ENCODE measurements at regions not wholly inside any gene's neighbourhood (a gene's known extent, or its start where the extent isn't known, plus 50 kb on each side); places are given as distances from the start of the nearest gene placed in this dataset.
"Not testable (repeated sequence)": the region's sequence is repeated elsewhere in the genome, so short reads cannot be mapped to it uniquely, and the experiment has no call there.

DNA sequence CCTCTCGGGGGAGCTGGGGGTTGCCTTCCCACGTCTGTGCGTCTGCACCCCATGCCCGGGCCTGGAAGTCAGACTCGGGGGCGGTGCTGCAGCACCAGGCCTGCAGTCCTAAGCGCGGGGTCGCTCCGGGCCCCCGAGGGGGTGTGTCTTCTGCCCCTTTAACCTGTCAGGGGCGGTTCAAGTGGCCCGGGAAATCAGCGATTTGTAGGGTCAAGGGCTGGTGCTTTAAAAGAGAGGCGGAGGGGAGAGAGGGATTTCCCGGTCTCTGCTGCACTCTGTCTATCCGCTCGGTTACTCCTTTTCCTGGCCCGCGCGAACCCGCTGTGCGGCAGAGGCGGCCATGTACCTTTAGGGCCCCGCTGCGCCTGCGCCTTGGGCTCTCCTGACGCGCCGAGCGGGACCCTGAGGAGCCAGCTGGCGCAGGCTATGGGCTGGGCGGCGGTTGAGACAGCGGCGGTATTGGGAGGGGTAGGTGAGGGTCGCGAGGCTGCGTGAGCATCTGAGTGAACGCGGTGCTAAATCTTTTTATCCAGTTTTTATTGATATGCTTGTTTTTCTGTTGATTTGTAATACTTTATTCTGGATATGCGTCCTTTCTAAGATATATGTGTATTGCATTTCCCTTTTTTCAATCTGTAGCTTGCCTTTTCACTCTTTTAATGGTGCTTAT is 243.5 kb upstream of the NOTCH2NLA start:
- intact Hi-C loops (cut with micrococcal nuclease); H3K79me2 ChIP-seq (ENCODE audit: low read length); H3K36me3 ChIP-seq (ENCODE audit: low read depth, low read length); H3F3A ChIP-seq (ENCODE audit: low read length, unreplicated experiment); BruUV-seq (replicated peaks); H3K9me2 ChIP-seq (replicated peaks; ENCODE audit: low read length); H3K27me3 ChIP-seq (ENCODE audit: low read length); H4K20me1 ChIP-seq (ENCODE audit: low read length); H3K4me1 ChIP-seq (ENCODE audit: insufficient read depth, low read length); CTCF ChIA-PET; H3K27ac ChIP-seq (ENCODE audit: low read length); POLR2A ChIA-PET (ENCODE audit: unreplicated experiment); H3K9me3 ChIP-seq (ENCODE audit: low read length): not testable (repeated sequence)
- Histone ChIP-seq H2AFZ (ENCODE audit: low read length) (peak overlapping the region; percentile 97), H3K4me3 (ENCODE audit: low read length) (peak overlapping the region; percentile 67), H3K4me2 (ENCODE audit: low read length) (peak overlapping the region; percentile 87), H3K9ac (ENCODE audit: low read length) (peak overlapping the region; percentile 48; the same call in 1 of the 2 replicates)
- peak; percentile 100 for ATAC-seq
- peak; percentile 63 for DNase-seq

GRCh38 chr1:146459939-146460338 is 231.1 kb upstream of the NOTCH2NLA start:
- H3K79me2 ChIP-seq (ENCODE audit: low read length); intact Hi-C loops (cut with micrococcal nuclease); CTCF ChIA-PET: not testable (repeated sequence)

DNA sequence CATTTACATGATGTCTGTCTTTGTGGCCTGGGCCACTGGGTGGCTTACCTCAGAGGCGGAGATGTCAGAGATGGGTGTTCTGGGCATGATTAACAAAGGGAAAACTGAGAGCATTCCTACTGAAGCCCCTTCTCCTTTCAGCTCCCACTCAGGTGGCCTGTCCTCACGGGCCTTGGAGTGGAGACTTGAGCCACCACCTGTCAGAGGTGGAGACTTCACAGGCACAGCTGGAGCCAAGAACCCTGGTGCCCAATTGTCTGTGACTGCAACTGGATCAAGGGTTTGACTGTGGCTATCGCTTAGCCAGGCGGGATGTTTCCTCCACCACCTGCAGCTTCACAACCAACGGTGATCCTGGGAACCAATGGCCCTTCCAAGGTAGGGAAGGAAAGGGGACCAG is 230.5 kb upstream of the NOTCH2NLA start:
- intact Hi-C loops (cut with micrococcal nuclease); POLR2A ChIA-PET (ENCODE audit: unreplicated experiment); H3K9me3 ChIP-seq (ENCODE audit: low read length); H3K4me1 ChIP-seq (ENCODE audit: insufficient read depth, low read length); H3K27me3 ChIP-seq (ENCODE audit: low read length); CTCF ChIA-PET; H3K27ac ChIP-seq (ENCODE audit: low read length); DNase-seq; H4K20me1 ChIP-seq (ENCODE audit: low read length); H3F3A ChIP-seq (ENCODE audit: low read length, unreplicated experiment); H3K9me2 ChIP-seq (replicated peaks; ENCODE audit: low read length); H3K36me3 ChIP-seq (ENCODE audit: low read depth, low read length); H3K79me2 ChIP-seq (ENCODE audit: low read length); H3K4me3 ChIP-seq (ENCODE audit: low read length); H3K9ac ChIP-seq (ENCODE audit: low read length); H3K4me2 ChIP-seq (ENCODE audit: low read length); BruUV-seq (replicated peaks); H2AFZ ChIP-seq (ENCODE audit: low read length); ATAC-seq: not testable (repeated sequence)

More at GRCh38 chr1:146459939-146460338, 231.1 kb upstream of the NOTCH2NLA start:
- POLR2A ChIA-PET (ENCODE audit: unreplicated experiment); H3K9ac ChIP-seq (ENCODE audit: low read length); DNase-seq; H3K4me2 ChIP-seq (ENCODE audit: low read length); H3K4me1 ChIP-seq (ENCODE audit: insufficient read depth, low read length); H3K9me3 ChIP-seq (ENCODE audit: low read length); H3F3A ChIP-seq (ENCODE audit: low read length, unreplicated experiment); H3K36me3 ChIP-seq (ENCODE audit: low read depth, low read length); ATAC-seq; H3K27me3 ChIP-seq (ENCODE audit: low read length); H3K9me2 ChIP-seq (replicated peaks; ENCODE audit: low read length); BruUV-seq (replicated peaks); H2AFZ ChIP-seq (ENCODE audit: low read length); H4K20me1 ChIP-seq (ENCODE audit: low read length); H3K4me3 ChIP-seq (ENCODE audit: low read length); H3K27ac ChIP-seq (ENCODE audit: low read length): not testable (repeated sequence)

- intact Hi-C loops (cut with micrococcal nuclease); H3F3A ChIP-seq (ENCODE audit: low read length, unreplicated experiment); H3K9me3 ChIP-seq (ENCODE audit: low read length); POLR2A ChIA-PET (ENCODE audit: unreplicated experiment); H2AFZ ChIP-seq (ENCODE audit: low read length); H3K27ac ChIP-seq (ENCODE audit: low read length); H3K4me2 ChIP-seq (ENCODE audit: low read length); DNase-seq; H3K27me3 ChIP-seq (ENCODE audit: low read length); H3K4me3 ChIP-seq (ENCODE audit: low read length); H3K36me3 ChIP-seq (ENCODE audit: low read depth, low read length); H4K20me1 ChIP-seq (ENCODE audit: low read length); H3K9ac ChIP-seq (ENCODE audit: low read length); H3K79me2 ChIP-seq (ENCODE audit: low read length); CTCF ChIA-PET; H3K4me1 ChIP-seq (ENCODE audit: insufficient read depth, low read length); BruUV-seq (replicated peaks); H3K9me2 ChIP-seq (replicated peaks; ENCODE audit: low read length): not testable (repeated sequence)
- ATAC-seq, result peak; percentile 53
Measured at GRCh38 chr1:146448877-146449246, 220.0 kb upstream of the NOTCH2NLA start.

DNA sequence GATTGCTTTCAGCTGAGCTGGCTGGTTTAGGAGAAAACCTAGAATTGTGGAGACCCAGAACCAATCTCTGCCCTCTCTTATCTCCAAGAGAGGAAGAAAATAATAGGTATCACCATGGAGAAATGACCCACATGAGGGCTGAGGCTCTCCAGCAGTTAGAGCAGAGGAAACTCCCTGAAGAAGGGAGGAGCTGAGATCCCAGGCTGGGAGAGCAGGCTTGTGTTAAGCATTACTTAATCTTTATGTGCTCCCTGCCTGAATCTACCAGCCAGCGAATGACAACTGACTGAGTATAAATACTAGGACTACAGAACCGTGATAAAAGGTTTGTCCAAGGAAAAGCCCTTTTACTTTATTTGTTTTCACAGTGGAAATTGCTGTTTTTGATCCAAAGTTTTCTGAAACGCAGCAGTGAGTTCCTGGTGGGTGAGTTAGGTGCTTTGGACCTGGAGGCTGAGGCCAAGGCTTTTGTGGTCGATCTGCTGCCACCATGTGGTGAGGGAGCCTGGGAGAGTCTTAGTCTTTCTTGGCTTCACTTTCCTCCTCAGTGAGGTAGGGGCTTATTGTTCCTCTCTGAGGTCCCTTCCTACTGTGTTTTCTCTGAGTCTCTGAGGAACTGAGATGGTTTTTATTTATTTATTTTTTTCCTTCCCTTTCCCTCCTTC is 219.5 kb upstream of the NOTCH2NLA start:
- H3F3A ChIP-seq (ENCODE audit: low read length, unreplicated experiment); H3K9me3 ChIP-seq (ENCODE audit: low read length); H3K36me3 ChIP-seq (ENCODE audit: low read depth, low read length); H3K79me2 ChIP-seq (ENCODE audit: low read length); H3K9me2 ChIP-seq (replicated peaks; ENCODE audit: low read length); H3K4me3 ChIP-seq (ENCODE audit: low read length); intact Hi-C loops (cut with micrococcal nuclease); DNase-seq; H3K9ac ChIP-seq (ENCODE audit: low read length); H2AFZ ChIP-seq (ENCODE audit: low read length); H3K4me2 ChIP-seq (ENCODE audit: low read length); H4K20me1 ChIP-seq (ENCODE audit: low read length); H3K4me1 ChIP-seq (ENCODE audit: insufficient read depth, low read length); POLR2A ChIA-PET (ENCODE audit: unreplicated experiment); H3K27ac ChIP-seq (ENCODE audit: low read length); CTCF ChIA-PET; H3K27me3 ChIP-seq (ENCODE audit: low read length); BruUV-seq (replicated peaks): not testable (repeated sequence)
- ATAC-seq, result peak; percentile 87

DNA sequence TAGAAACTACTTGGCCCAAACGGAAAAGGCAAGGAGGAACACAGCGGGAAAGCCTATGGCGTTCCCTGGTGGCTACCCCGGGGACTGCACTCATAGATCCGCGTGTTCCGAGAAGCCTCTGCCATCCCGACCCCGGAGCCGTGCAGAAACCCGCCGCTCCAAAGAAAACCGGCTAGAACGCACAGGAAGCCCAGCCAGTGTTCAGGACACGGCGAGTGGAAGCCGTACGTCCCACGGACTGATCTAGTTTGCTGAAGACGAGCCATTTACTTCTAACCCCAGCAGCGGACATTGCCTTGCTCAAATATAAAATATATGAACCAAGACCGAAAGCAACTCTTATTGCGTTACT is 215.0 kb upstream of the NOTCH2NLA start:
- POLR2A ChIA-PET (ENCODE audit: unreplicated experiment); H4K20me1 ChIP-seq (ENCODE audit: low read length); intact Hi-C loops (cut with micrococcal nuclease); H3F3A ChIP-seq (ENCODE audit: low read length, unreplicated experiment); H3K36me3 ChIP-seq (ENCODE audit: low read depth, low read length); ATAC-seq; H3K9ac ChIP-seq (ENCODE audit: low read length); BruUV-seq (replicated peaks); H3K9me2 ChIP-seq (replicated peaks; ENCODE audit: low read length); H3K9me3 ChIP-seq (ENCODE audit: low read length); H3K4me1 ChIP-seq (ENCODE audit: insufficient read depth, low read length); H3K79me2 ChIP-seq (ENCODE audit: low read length); H3K27me3 ChIP-seq (ENCODE audit: low read length); H3K27ac ChIP-seq (ENCODE audit: low read length); CTCF ChIA-PET: not testable (repeated sequence)
- H3K4me2 ChIP-seq (ENCODE audit: low read length), result peak overlapping the region; percentile 66; the same call in 1 of the 2 replicates
- peak overlapping the region; percentile 68; the same call in 1 of the 2 replicates for H2AFZ ChIP-seq (ENCODE audit: low read length)
- DNase-seq, result peak; percentile 25
- H3K4me3 ChIP-seq (ENCODE audit: low read length), result peak overlapping the region; percentile 56

Measured in PC-3 (cell line).